Lower leg skin (tissue), 4 donors: ENCODE measurements at regions not wholly inside any gene's neighbourhood (a gene's known extent, or its start where the extent isn't known, plus 50 kb on each side); places are given as distances from the start of the nearest gene placed in this dataset.
A peak's percentile ranks its signal among the peaks of the same experiment; 100 is the strongest.

Source experiments
- DNase-seq, 2 donors: peaks; one replicate each; pipeline ENCODE4 v3.0.0-alpha.2; 2019; ENCODE audit warnings: low spot score in 2 of 2
- H3K4me3 ChIP-seq: fragments of 200-600 bp; sonication (generic); 2 replicates; pipeline ENCODE4 v1.5.1; 2017; ENCODE audit warnings: mild to moderate bottlenecking, low read depth; ENCODE audit not compliant: poor library complexity, severe bottlenecking
- CTCF ChIP-seq, 3 donors: fragments of 450-650 bp; IDR thresholded peaks; one replicate each; pipeline ENCODE4 v1.5.1; 2016; ENCODE audit warnings: antibody characterized with exemption in 3 of 3, mild to moderate bottlenecking in 3 of 3, moderate library complexity in 2 of 3
- POLR2A ChIP-seq, 2 donors: fragments of 450-650 bp; IDR thresholded peaks; one replicate each; pipeline ENCODE4 v1.6.1; 2016 to 2017; ENCODE audit warnings: antibody characterized with exemption in 2 of 2, mild to moderate bottlenecking in 1 of 2, moderate library complexity in 1 of 2
- WGBS, 2 donors: methylation state at CpG; one replicate each; pipeline ENCODE4 v1.1.5; 2018; 5-methylcytosine and 5-hydroxymethylcytosine counted together
- intact Hi-C: fragments of 100-400 bp; cut with DNase I; formaldehyde crosslinking; loops from one replicate; pipeline ENCODE4 v1.15.0; 2023; ENCODE audit warnings: low total_unique reads

- 66 to 82% methylated on average over 5 of the region's 5 CpGs for WGBS, 2 donors
- H3K4me3 ChIP-seq = no peak overlapping the region
- DNase-seq = no peak
- no peak for TF ChIP-seq POLR2A (IDR thresholded peaks at IDR 0.05)
- TF ChIP-seq CTCF (IDR thresholded peaks at IDR 0.05) = no peak
- intact Hi-C loops = no loop called here
These were observed 144.4 kb upstream of the SSTR4 start for GRCh38 chr20:22890594-22891300.

GRCh38 chr20:22901164-22901563 lies 133.9 kb upstream of the SSTR4 start:
- intact Hi-C loops = no loop called here
- no peak for TF ChIP-seq CTCF (IDR thresholded peaks at IDR 0.05)
- TF ChIP-seq POLR2A (IDR thresholded peaks at IDR 0.05) = no peak
- no peak overlapping the region for H3K4me3 ChIP-seq
- DNase-seq = no peak

GRCh38 chr20:22901921-22902320 lies 133.2 kb upstream of the SSTR4 start:
- H3K4me3 ChIP-seq = no peak overlapping the region
- intact Hi-C loops = no loop called here
- 83 to 84% methylated on average over 2 of the region's 2 CpGs for WGBS, 2 donors
- TF ChIP-seq CTCF (IDR thresholded peaks at IDR 0.05) (no peak), POLR2A (IDR thresholded peaks at IDR 0.05) (no peak)
- DNase-seq = no peak

- WGBS, 2 donors = 64 to 65% methylated on average over 2 of the region's 2 CpGs
- DNase-seq = no peak
- TF ChIP-seq POLR2A (IDR thresholded peaks at IDR 0.05) (no peak), CTCF (IDR thresholded peaks at IDR 0.05) (no peak)
- intact Hi-C loops = no loop called here
- no peak overlapping the region for H3K4me3 ChIP-seq
These were observed 130.7 kb upstream of the SSTR4 start for GRCh38 chr20:22904386-22904785.

- no peak overlapping the region for H3K4me3 ChIP-seq
- 59 to 74% methylated on average over 2 of the region's 2 CpGs for WGBS, 2 donors
- no peak for DNase-seq
- intact Hi-C loops = no loop called here
- TF ChIP-seq POLR2A (IDR thresholded peaks at IDR 0.05) = no peak
These were observed 130.2 kb upstream of the SSTR4 start for GRCh38 chr20:22904905-22905304.

- intact Hi-C loops = no loop called here
- no peak overlapping the region for H3K4me3 ChIP-seq
- DNase-seq = peak in 1 of 2 donors; percentile 50
- 42 to 50% methylated on average over 9 to 10 of the region's 10 CpGs for WGBS, 2 donors
- TF ChIP-seq POLR2A (IDR thresholded peaks at IDR 0.05) = no peak
- TF ChIP-seq CTCF (IDR thresholded peaks at IDR 0.05) = no peak
These were observed 129.5 kb upstream of the SSTR4 start for GRCh38 chr20:22905658-22906057.
